ENCODE measurements at regions not wholly inside any gene's neighbourhood (a gene's known extent, or its start where the extent isn't known, plus 50 kb on each side); places are given as distances from the start of the nearest gene placed in this dataset.

DNA sequence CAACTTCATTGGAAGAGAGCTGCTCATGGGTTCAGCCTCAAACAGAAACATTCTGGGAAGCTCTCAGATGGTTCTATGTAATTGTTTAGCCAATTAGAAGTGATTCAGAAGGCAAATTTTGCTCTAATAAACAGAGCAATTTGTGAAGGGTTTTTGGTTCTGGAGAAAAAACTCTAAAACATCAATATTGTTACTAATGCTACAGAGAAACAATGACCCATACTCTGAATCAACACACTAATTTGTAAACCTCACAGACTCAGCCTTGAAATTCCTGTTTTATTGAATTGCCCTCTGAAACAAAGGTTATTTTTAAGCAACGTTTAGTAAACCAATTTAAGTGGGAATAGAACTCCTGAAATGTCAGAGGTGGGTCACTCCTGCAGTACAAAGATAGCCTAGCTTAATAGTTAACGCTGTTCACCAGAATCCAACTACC, 171.6 kb upstream of the SVIL start:
- no peak for DNase-seq
- H3K4me3 ChIP-seq (ENCODE audit: low read depth, low read length), result no peak overlapping the region
- TF ChIP-seq, protein P1, sequence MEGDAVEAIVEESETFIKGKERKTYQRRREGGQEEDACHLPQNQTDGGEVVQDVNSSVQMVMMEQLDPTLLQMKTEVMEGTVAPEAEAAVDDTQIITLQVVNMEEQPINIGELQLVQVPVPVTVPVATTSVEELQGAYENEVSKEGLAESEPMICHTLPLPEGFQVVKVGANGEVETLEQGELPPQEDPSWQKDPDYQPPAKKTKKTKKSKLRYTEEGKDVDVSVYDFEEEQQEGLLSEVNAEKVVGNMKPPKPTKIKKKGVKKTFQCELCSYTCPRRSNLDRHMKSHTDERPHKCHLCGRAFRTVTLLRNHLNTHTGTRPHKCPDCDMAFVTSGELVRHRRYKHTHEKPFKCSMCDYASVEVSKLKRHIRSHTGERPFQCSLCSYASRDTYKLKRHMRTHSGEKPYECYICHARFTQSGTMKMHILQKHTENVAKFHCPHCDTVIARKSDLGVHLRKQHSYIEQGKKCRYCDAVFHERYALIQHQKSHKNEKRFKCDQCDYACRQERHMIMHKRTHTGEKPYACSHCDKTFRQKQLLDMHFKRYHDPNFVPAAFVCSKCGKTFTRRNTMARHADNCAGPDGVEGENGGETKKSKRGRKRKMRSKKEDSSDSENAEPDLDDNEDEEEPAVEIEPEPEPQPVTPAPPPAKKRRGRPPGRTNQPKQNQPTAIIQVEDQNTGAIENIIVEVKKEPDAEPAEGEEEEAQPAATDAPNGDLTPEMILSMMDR (IDR thresholded peaks at IDR 0.05; ENCODE audit: low read depth, low read length), result no peak
- H3K27me3 ChIP-seq, result no peaks in the 10 kb centered on the region
- H3K9me3 ChIP-seq, result no peaks in the 10 kb centered on the region
- no peaks in the 10 kb centered on the region for H3K4me1 ChIP-seq
- H3K36me3 ChIP-seq, result no peaks in the 10 kb centered on the region

DNA sequence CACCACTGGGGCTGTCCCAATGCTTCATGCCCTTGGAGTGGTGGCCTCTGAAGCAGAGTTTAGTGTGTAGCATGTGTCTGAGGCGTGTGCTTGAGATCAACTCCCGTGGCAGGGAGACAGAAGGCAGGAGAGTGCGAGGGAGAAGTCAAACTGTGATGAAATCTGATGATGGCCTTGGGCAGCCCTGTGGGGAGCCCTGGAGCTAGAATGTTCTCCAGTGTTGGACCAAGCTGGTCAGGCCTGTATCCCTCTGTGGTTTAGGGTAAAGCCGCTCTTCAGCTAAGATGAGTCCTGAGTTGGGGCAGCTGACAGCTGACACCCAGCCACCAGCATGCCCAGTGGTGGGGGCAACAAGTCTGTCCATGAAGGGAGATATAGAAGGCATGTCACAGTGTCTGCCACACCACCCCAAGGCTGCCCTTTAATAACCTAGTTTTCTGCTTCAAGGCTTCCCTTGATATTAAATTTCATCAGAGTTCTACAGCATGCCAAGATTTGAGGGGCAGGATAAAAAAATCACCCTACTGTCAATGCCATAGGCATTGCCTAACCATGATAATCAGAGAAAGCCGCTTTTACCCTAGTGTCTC, 170.5 kb upstream of the SVIL start:
- H3K4me3 ChIP-seq (ENCODE audit: low read depth, low read length), result no peak overlapping the region
- no peaks in the 10 kb centered on the region for H3K36me3 ChIP-seq
- no peaks in the 10 kb centered on the region for H3K9me3 ChIP-seq
- no peaks in the 10 kb centered on the region for H3K4me1 ChIP-seq
- H3K27me3 ChIP-seq, result no peaks in the 10 kb centered on the region
- TF ChIP-seq, protein P1 (IDR thresholded peaks at IDR 0.05; ENCODE audit: low read depth, low read length), result no peak
- no peak for DNase-seq

DNA sequence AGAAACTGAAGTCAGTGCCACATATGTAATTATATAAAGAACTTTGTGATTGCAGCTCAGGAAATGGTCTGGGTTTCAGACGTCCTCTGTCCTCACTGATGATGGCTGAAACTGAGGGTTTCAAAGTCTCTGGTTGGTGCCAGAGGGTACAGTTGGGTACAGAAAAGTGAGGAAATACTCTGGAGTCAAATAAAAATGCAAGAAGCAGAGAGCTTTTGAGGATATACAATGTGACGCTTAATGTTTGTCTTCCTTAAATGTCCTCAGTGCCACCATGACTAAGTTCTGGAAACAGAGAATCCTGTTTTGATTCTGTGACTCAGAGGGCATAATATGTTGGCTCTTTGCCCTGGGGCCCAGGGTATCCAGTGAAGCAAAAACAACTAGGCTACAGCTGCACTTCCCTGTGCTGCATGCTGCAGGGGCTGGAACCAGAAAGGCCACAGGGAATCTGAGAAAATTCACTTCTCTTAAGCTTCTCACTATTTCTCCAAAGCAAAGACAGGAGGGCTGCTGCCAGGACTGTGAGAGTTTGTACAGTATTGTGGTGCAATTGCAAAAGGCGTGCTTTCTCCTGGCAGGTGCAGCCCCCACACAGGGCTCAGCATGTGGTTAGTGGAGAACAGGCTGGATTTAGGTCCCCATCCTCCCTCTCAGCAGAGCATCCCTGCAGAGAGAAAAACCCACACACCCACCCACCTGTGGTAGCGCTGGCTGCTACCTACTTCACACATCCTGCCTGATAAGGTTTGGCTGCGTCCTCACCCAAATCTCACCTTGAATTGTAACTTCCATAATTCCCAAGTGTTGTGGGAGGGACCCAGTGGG, 169.5 kb upstream of the SVIL start:
- TF ChIP-seq, protein P1 (IDR thresholded peaks at IDR 0.05; ENCODE audit: low read depth, low read length), result no peak
- Histone ChIP-seq H3K4me1 (no peaks in the 10 kb centered on the region), H3K4me3 (ENCODE audit: low read depth, low read length) (no peak overlapping the region), H3K36me3 (no peaks in the 10 kb centered on the region), H3K9me3 (no peaks in the 10 kb centered on the region), H3K27me3 (no peaks in the 10 kb centered on the region)
- peak; percentile 33 for DNase-seq

DNA sequence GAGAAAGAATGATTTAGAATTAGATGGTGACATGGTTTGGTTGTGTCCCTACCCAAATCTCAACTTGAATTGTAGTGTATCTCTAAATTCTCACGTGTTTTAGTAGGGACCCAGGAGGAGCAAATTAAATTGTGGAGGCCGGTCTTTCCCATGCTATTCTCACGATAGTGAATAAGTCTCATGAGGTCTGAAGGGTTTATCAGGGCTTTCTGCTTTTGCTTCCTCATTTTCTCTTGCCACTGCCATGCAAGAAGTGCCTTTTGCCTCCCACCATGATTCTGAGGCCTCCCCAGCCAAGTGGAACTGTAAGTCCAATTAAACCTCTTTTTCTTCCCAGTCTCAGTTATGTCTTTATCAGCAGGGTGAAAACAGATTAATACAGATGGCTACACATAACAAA, 167.4 kb upstream of the SVIL start:
- Histone ChIP-seq H3K9me3 (no peaks in the 10 kb centered on the region), H3K27me3 (no peaks in the 10 kb centered on the region), H3K4me3 (ENCODE audit: low read depth, low read length) (no peak overlapping the region), H3K36me3 (no peaks in the 10 kb centered on the region), H3K4me1 (no peaks in the 10 kb centered on the region)
- TF ChIP-seq, protein P1 (IDR thresholded peaks at IDR 0.05; ENCODE audit: low read depth, low read length), result no peak
- DNase-seq, result no peak

DNA sequence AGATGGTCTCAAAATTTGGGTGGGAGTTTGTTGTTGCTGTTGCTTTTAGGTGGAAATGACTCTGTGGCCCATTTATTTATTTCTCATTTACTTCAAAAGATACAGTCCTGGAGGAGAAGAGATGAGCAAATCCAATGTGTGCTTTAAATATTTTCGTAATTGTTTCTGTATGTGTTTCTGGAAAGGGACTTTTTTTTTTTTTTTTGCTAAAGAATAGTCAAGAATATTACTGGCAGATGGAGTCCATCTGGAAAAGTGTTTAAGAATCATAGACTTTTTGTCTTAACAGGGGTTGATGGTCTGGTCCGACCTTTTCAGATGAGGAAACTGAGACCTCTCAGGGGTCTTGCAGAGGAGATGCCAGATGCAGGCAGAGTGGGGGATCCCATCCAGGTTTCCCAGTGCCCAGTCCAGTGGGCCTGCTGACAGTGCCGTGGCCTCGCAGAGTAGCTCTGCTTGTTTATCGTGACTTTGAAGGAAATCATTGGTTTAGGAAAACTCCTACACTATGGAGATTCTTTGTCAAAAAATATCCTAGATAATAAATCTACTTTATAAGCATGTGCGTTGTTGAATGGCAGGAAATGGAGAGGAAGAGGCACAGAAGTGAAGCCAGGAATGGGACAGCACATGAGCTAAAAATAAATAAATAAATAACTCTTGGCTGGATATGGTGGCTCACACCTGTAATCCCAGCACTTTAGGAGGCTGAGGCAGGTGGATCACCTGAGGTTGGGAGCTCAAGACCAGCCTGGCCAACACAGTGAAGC, 164.3 kb upstream of the SVIL start:
- TF ChIP-seq, protein P1 (IDR thresholded peaks at IDR 0.05; ENCODE audit: low read depth, low read length), result no peak
- no peaks in the 10 kb centered on the region for H3K27me3 ChIP-seq
- no peak for DNase-seq
- H3K4me3 ChIP-seq (ENCODE audit: low read depth, low read length), result no peak overlapping the region
- no peaks in the 10 kb centered on the region for H3K36me3 ChIP-seq
- no peaks in the 10 kb centered on the region for H3K4me1 ChIP-seq
- no peaks in the 10 kb centered on the region for H3K9me3 ChIP-seq
